Tibial nerve (tissue), 3 donors: ENCODE measurements at regions not wholly inside any gene's neighbourhood (a gene's known extent, or its start where the extent isn't known, plus 50 kb on each side); places are given as distances from the start of the nearest gene placed in this dataset.

Experiments used
- CTCF ChIP-seq, 5 experiments: fragments of 200-600 bp in 3 of 5; fragments of 450-650 bp in 2 of 5; sonication (generic) in 3 of 5; IDR thresholded peaks; one replicate each; pipeline ENCODE4 v1.5.1; 2016 to 2019; ENCODE audit warnings: antibody characterized with exemption in 5 of 5, mild to moderate bottlenecking in 3 of 5, moderate library complexity in 2 of 5
- POLR2A ChIP-seq, 2 donors: fragments of 450-650 bp; IDR thresholded peaks; one replicate each; pipeline ENCODE4 v1.6.1; 2017; ENCODE audit warnings: antibody characterized with exemption in 2 of 2, mild to moderate bottlenecking in 2 of 2, moderate library complexity in 2 of 2

GRCh38 chr1:170831276-170831675 lies 104.1 kb upstream of the MROH9 start:
- no peak for TF ChIP-seq CTCF (IDR thresholded peaks at IDR 0.05)
- no peak for TF ChIP-seq POLR2A (IDR thresholded peaks at IDR 0.05)
